H1 (cell line): ENCODE measurements at regions not wholly inside any gene's neighbourhood (a gene's known extent, or its start where the extent isn't known, plus 50 kb on each side); places are given as distances from the start of the nearest gene placed in this dataset.

Experiments
- CTCF ChIA-PET: fragments of 300-600 bp; sonication (Branson Sonifier 250); formaldehyde crosslinking; loops from one replicate; lab custom pipeline; 2021; ENCODE audit not compliant: partially characterized antibody; lab: Charles Lee
- POLR2A ChIA-PET: fragments of 300-600 bp; sonication (Branson Sonifier 250); formaldehyde crosslinking; loops from one replicate; lab custom pipeline; 2021; ENCODE audit warnings: inconsistent platforms; ENCODE audit not compliant: partially characterized antibody; lab: Charles Lee
- DNase-seq, 2 experiments: peaks; one replicate each; pipeline versions ENCODE4 v3.0.0 to v3.0.0-alpha.2; 2010 to 2022; ENCODE audit warnings: low spot score in 2 of 2, low read depth in 1 of 2, mixed read lengths in 1 of 2
- FAIRE-seq: peaks from 2 replicates; lab custom pipeline; 2011; peaks lifted over from hg19 to GRCh38; lab: Jason Lieb, UNC
- H2AFZ ChIP-seq: 2 replicates; pipeline ENCODE4 v1.8.1; 2012; ENCODE audit warnings: low read length, inconsistent platforms
- H2AK5ac ChIP-seq: 2 replicates; pipeline ENCODE4 v1.6.1; 2013; ENCODE audit warnings: low read depth, low read length
- H2BK120ac ChIP-seq: replicated peaks from 2 replicates; pipeline ENCODE3; 2013; ENCODE audit warnings: low read depth, low read length, inconsistent platforms
- H2BK12ac ChIP-seq: 2 replicates; pipeline ENCODE4 v1.6.1; 2013; ENCODE audit warnings: low read depth, low read length
- H2BK15ac ChIP-seq: 2 replicates; pipeline ENCODE4 v1.6.1; 2013; ENCODE audit warnings: low read length
- H2BK20ac ChIP-seq: 2 replicates; pipeline ENCODE4 v1.6.1; 2013; ENCODE audit warnings: low read length
- H2BK5ac ChIP-seq: 2 replicates; pipeline ENCODE4 v1.6.1; 2013; ENCODE audit warnings: low read depth, low read length
- H3K14ac ChIP-seq: 2 replicates; pipeline ENCODE4 v1.6.1; 2013; ENCODE audit warnings: inconsistent platforms; ENCODE audit not compliant: insufficient read length
- H3K18ac ChIP-seq: 2 replicates; pipeline ENCODE4 v1.6.1; 2013; ENCODE audit warnings: low read length; ENCODE audit errors: extremely low read depth
- H3K23ac ChIP-seq: 2 replicates; pipeline ENCODE4 v1.6.1; 2013; ENCODE audit warnings: inconsistent platforms; ENCODE audit not compliant: insufficient read length
- H3K23me2 ChIP-seq: 2 replicates; pipeline ENCODE4 v1.6.1; 2013; ENCODE audit warnings: low read depth, low read length
- H3K27ac ChIP-seq: 2 replicates; pipeline ENCODE4 v1.6.1; 2011; ENCODE audit warnings: low read depth, low read length, inconsistent platforms
- H3K27me3 ChIP-seq, 4 experiments: replicated peaks in 1 of 4; 1 replicate in 1 of 4; 2 replicates in 3 of 4; pipeline versions ENCODE4 v1.6.1 to v1.8.1; 2011 to 2013; ENCODE audit warnings: low read length in 3 of 4, mild to moderate bottlenecking in 3 of 4, inconsistent platforms in 2 of 4, mixed read lengths in 2 of 4, moderate library complexity in 1 of 4; ENCODE audit not compliant: control insufficient read depth in 3 of 4, insufficient read depth in 3 of 4; ENCODE audit errors: extremely low read depth in 1 of 4
- H3K36me3 ChIP-seq, 4 experiments: 2 replicates each; pipeline versions ENCODE4 v1.6.1 to v1.8.1; 2011 to 2013; ENCODE audit warnings: mild to moderate bottlenecking in 4 of 4, low read length in 3 of 4, moderate library complexity in 2 of 4, control low read depth in 1 of 4, inconsistent platforms in 1 of 4; ENCODE audit not compliant: insufficient read depth in 4 of 4, control insufficient read depth in 2 of 4
- H3K4ac ChIP-seq: replicated peaks from 2 replicates; pipeline ENCODE3; 2013; ENCODE audit warnings: low read length, low read depth, mixed read lengths, inconsistent platforms; ENCODE audit not compliant: insufficient read length
- H3K4me1 ChIP-seq, 4 experiments: replicated peaks in 1 of 4; 1 replicate in 1 of 4; 2 replicates in 3 of 4; pipeline versions ENCODE4 v1.6.1 to v1.8.1; 2011 to 2013; ENCODE audit warnings: low read length in 3 of 4, inconsistent platforms in 2 of 4, mixed read lengths in 1 of 4; ENCODE audit not compliant: insufficient read depth in 4 of 4, control insufficient read depth in 3 of 4
- H3K4me2 ChIP-seq, 2 experiments: 2 replicates each; pipeline versions ENCODE4 v1.6.1 to v1.8.1; 2011 to 2013; ENCODE audit warnings: low read depth in 2 of 2, low read length in 2 of 2, control low read depth in 1 of 2, inconsistent platforms in 1 of 2, mild to moderate bottlenecking in 1 of 2; ENCODE audit not compliant: insufficient read depth in 1 of 2
- H3K4me3 ChIP-seq, 4 experiments: fragments of 200-600, 300-600 bp in 1 of 4; sonication (generic), shearing (Covaris generic), sonication (Bioruptor Twin) in 1 of 4; 2 replicates each; pipeline versions ENCODE4 v1.5.1 to v1.8.1; 2011 to 2016; ENCODE audit warnings: low read length in 4 of 4, low read depth in 3 of 4, control low read depth in 2 of 4, inconsistent platforms in 2 of 4, mild to moderate bottlenecking in 2 of 4, mixed read lengths in 1 of 4, moderate library complexity in 1 of 4; ENCODE audit not compliant: insufficient read depth in 2 of 4; ENCODE audit errors: extremely low read depth in 1 of 4
- H3K56ac ChIP-seq: replicated peaks from 2 replicates; pipeline ENCODE3; 2013; ENCODE audit warnings: low read depth, mild to moderate bottlenecking, mixed read lengths, low read length, inconsistent platforms; ENCODE audit not compliant: insufficient read length
- H3K79me1 ChIP-seq: 2 replicates; pipeline ENCODE4 v1.6.1; 2013; ENCODE audit warnings: low read depth, low read length, control low read depth
- H3K79me2 ChIP-seq, 2 experiments: 2 replicates each; pipeline versions ENCODE4 v1.6.1 to v1.8.1; 2012 to 2013; ENCODE audit warnings: low read length in 2 of 2, mild to moderate bottlenecking in 2 of 2, inconsistent platforms in 1 of 2; ENCODE audit not compliant: insufficient read depth in 2 of 2, control insufficient read depth in 1 of 2
- H3K9ac ChIP-seq, 4 experiments: replicated peaks in 1 of 4; 1 replicate in 1 of 4; 2 replicates in 3 of 4; pipeline versions ENCODE4 v1.6.1 to v1.8.1; 2011 to 2013; ENCODE audit warnings: low read depth in 3 of 4, low read length in 3 of 4, control low read depth in 2 of 4, mild to moderate bottlenecking in 2 of 4, moderate library complexity in 2 of 4, inconsistent platforms in 1 of 4; ENCODE audit errors: extremely low read depth in 1 of 4
- H3K9me3 ChIP-seq, 2 experiments: 2 replicates each; pipeline versions ENCODE4 v1.6.1 to v1.8.1; 2012 to 2013; ENCODE audit warnings: mild to moderate bottlenecking in 2 of 2, moderate library complexity in 2 of 2, control low read depth in 1 of 2, inconsistent platforms in 1 of 2, low read depth in 1 of 2, low read length in 1 of 2, mixed read lengths in 1 of 2; ENCODE audit not compliant: insufficient read depth in 2 of 2
- H4K20me1 ChIP-seq, 2 experiments: replicated peaks in 1 of 2; 2 replicates each; pipeline versions ENCODE3 to v1.8.1; 2011 to 2013; ENCODE audit warnings: inconsistent platforms in 2 of 2, low read length in 2 of 2, mild to moderate bottlenecking in 1 of 2; ENCODE audit not compliant: insufficient read depth in 2 of 2, control insufficient read depth in 1 of 2
- H4K5ac ChIP-seq: 2 replicates; pipeline ENCODE4 v1.6.1; 2013; ENCODE audit warnings: low read length, low read depth, mixed read lengths, inconsistent platforms; ENCODE audit not compliant: insufficient read length
- H4K8ac ChIP-seq: 2 replicates; pipeline ENCODE4 v1.8.0; 2013; ENCODE audit warnings: mild to moderate bottlenecking, moderate library complexity, low read length, inconsistent platforms; ENCODE audit not compliant: insufficient read depth; ENCODE audit errors: extremely low read depth
- H4K91ac ChIP-seq: replicated peaks from 2 replicates; pipeline ENCODE3; 2013; ENCODE audit warnings: low read length, mixed read lengths, inconsistent platforms; ENCODE audit not compliant: insufficient read length
- NANOG ChIP-seq: IDR thresholded peaks from 2 replicates; pipeline ENCODE4 v1.6.1; 2011; ENCODE audit warnings: low read length, low read depth, mild to moderate bottlenecking, inconsistent platforms; ENCODE audit not compliant: insufficient read depth, poor library complexity, severe bottlenecking
- WGBS, 2 experiments: shearing (Covaris generic) in 1 of 2; methylation state at CpG; one replicate each; pipeline versions ENCODE4 v1.1.6 to v1.1.7; 2013 to 2015; ENCODE audit warnings: low lambda C conversion rate in 2 of 2, mixed read lengths in 2 of 2, inconsistent platforms in 1 of 2, low coverage in 1 of 2, missing lambda C conversion rate in 1 of 2; ENCODE audit not compliant: insufficient replicate concordance in 2 of 2, insufficient coverage in 1 of 2, insufficient read length in 1 of 2; ENCODE audit errors: extremely low coverage in 1 of 2, missing lambda C conversion rate in 1 of 2; 5-methylcytosine and 5-hydroxymethylcytosine counted together

GRCh38 chr3:5277612-5278236 is 90.2 kb downstream of the EDEM1 start:
- no peak overlapping the region for H4K8ac ChIP-seq
- H2BK20ac ChIP-seq, result no peak overlapping the region
- no peaks in the 10 kb centered on the region for H3K27me3 ChIP-seq
- H3K9ac ChIP-seq, result no peak overlapping the region
- no peak overlapping the region for H2BK120ac ChIP-seq
- peaks cover 0 to 6% of the 10 kb centered on the region in 2 experiments; a peak in 2 of 4 replicates for H3K9me3 ChIP-seq
- H3K18ac ChIP-seq, result no peak overlapping the region
- no peaks in the 10 kb centered on the region for H3K23me2 ChIP-seq
- no peak overlapping the region for H2BK12ac ChIP-seq
- no peaks in the 10 kb centered on the region for H3K79me1 ChIP-seq
- FAIRE-seq, result no peak
- no peak overlapping the region for H3K4me2 ChIP-seq
- no peak overlapping the region for H3K23ac ChIP-seq
- no peak overlapping the region for H4K5ac ChIP-seq
- no peak overlapping the region for H3K4me3 ChIP-seq
- DNase-seq, result no peak
- no peak overlapping the region for H2BK15ac ChIP-seq
- H3K27ac ChIP-seq, result no peak overlapping the region
- no peak overlapping the region for H3K4ac ChIP-seq
- no peaks in the 10 kb centered on the region for H4K20me1 ChIP-seq
- no peak overlapping the region for H3K14ac ChIP-seq
- H2AK5ac ChIP-seq, result no peak overlapping the region
- ChIA-PET CTCF (interaction anchor here (2.3 kb wide), 1 partner anchor 46 kb away, joined by 8 read pairs; no protein-coding TSS in a partner anchor), POLR2A (no interaction called here)
- H4K91ac ChIP-seq, result no peak overlapping the region
- no peak for TF ChIP-seq NANOG
- H3K4me1 ChIP-seq, result no peaks in the 10 kb centered on the region
- no peak overlapping the region for H2BK5ac ChIP-seq
- WGBS, 2 experiments, result 97% methylated on average over 3 of the region's 3 CpGs; no CpG with 5 or more reads in 1 of the 2 experiments
- no peak overlapping the region for H3K56ac ChIP-seq
- no peaks in the 10 kb centered on the region for H3K36me3 ChIP-seq
- H3K79me2 ChIP-seq, result no peaks in the 10 kb centered on the region
- no peak overlapping the region for H2AFZ ChIP-seq
